CD8-positive, alpha-beta memory T cell (primary cell): ENCODE measurements at regions not wholly inside any gene's neighbourhood (a gene's known extent, or its start where the extent isn't known, plus 50 kb on each side); places are given as distances from the start of the nearest gene placed in this dataset.

ENCODE experiments used
- CTCF ChIA-PET: fragments of 350-600 bp; sonication (Branson Sonifier 250); formaldehyde crosslinking; loops from one replicate; lab custom pipeline; 2021; ENCODE audit warnings: antibody characterized with exemption; lab: Charles Lee
- POLR2A ChIA-PET: fragments of 350-600 bp; sonication (Branson Sonifier 250); formaldehyde crosslinking; loops from one replicate; lab custom pipeline; 2021; ENCODE audit warnings: antibody characterized with exemption; lab: Charles Lee
- DNase-seq, 5 donors: peaks; one replicate each; pipeline versions ENCODE4 v3.0.0 to v3.0.0-alpha.2; 2020 to 2022; ENCODE audit warnings: mixed read lengths in 1 of 5
- H3K27ac ChIP-seq: one replicate; pipeline ENCODE4 v1.7.0; 2013; ENCODE audit warnings: low read depth, mild to moderate bottlenecking, low read length, moderate library complexity
- H3K27me3 ChIP-seq: 2 replicates; pipeline ENCODE4 v1.7.0; 2013; ENCODE audit warnings: low read length, mild to moderate bottlenecking; ENCODE audit not compliant: insufficient read depth, poor library complexity, severe bottlenecking
- H3K36me3 ChIP-seq: 2 replicates; pipeline ENCODE4 v1.7.0; 2013; ENCODE audit warnings: mild to moderate bottlenecking, low read length, moderate library complexity; ENCODE audit not compliant: insufficient read depth
- H3K4me1 ChIP-seq: 2 replicates; pipeline ENCODE4 v1.7.0; 2013; ENCODE audit warnings: mild to moderate bottlenecking, low read length, moderate library complexity; ENCODE audit not compliant: insufficient read depth
- H3K4me3 ChIP-seq: 2 replicates; pipeline ENCODE4 v1.7.0; 2013; ENCODE audit warnings: mild to moderate bottlenecking, low read length
- H3K9me3 ChIP-seq: 2 replicates; pipeline ENCODE4 v1.7.0; 2013; ENCODE audit warnings: mild to moderate bottlenecking, low read length
- H3K27ac Mint-ChIP-seq, 8 donors: one replicate each; pipeline ENCODE4 v1.8.0; 2020 to 2021; ENCODE audit warnings: mixed read lengths in 8 of 8, mild to moderate bottlenecking in 6 of 8, inconsistent platforms in 3 of 8, moderate library complexity in 3 of 8
- H3K27me3 Mint-ChIP-seq, 2 donors: one replicate each; pipeline ENCODE4 v1.8.0; 2020 to 2021; ENCODE audit warnings: mixed read lengths in 2 of 2, mild to moderate bottlenecking in 1 of 2, moderate library complexity in 1 of 2
- H3K36me3 Mint-ChIP-seq, 3 donors: one replicate each; pipeline ENCODE4 v1.8.0; 2020 to 2021; ENCODE audit warnings: mixed read lengths in 3 of 3, inconsistent platforms in 1 of 3, mild to moderate bottlenecking in 1 of 3
- H3K4me1 Mint-ChIP-seq, 3 donors: one replicate each; pipeline ENCODE4 v1.8.0; 2020 to 2021; ENCODE audit warnings: mixed read lengths in 3 of 3, inconsistent platforms in 1 of 3, mild to moderate bottlenecking in 1 of 3
- H3K4me3 Mint-ChIP-seq, 7 donors: one replicate each; pipeline ENCODE4 v1.8.0; 2020 to 2021; ENCODE audit warnings: mixed read lengths in 7 of 7, mild to moderate bottlenecking in 6 of 7, moderate library complexity in 4 of 7, inconsistent platforms in 2 of 7
- H3K9me3 Mint-ChIP-seq, 5 donors: one replicate each; pipeline ENCODE4 v1.8.0; 2020 to 2022; ENCODE audit warnings: mixed read lengths in 5 of 5, mild to moderate bottlenecking in 3 of 5, moderate library complexity in 2 of 5, inconsistent platforms in 1 of 5

DNA sequence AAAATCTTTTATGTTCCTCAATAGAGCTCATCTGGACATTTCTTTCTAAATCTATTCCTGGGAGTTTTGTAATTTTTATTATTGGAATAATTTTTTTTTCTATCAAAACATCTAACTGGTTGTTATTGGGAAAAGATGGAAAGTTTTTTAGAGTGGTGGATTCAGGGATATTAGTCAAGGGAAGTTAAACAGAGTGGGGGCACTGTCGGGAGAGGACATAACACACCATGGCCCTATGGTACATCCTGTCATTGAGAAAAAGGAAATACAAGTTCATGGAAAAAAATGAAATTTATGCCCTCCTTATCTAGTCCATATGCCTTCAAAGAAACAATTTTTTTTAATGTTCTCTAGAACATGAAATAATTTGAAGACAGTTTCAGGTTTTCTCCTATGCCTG lies 96.3 kb upstream of the TSPAN5 start:
- Histone ChIP-seq H3K9me3 (no peaks in the 10 kb centered on the region), H3K4me3 (no peak overlapping the region), H3K27me3 (no peaks in the 10 kb centered on the region), H3K4me1 (no peaks in the 10 kb centered on the region), H3K27ac (no peak overlapping the region), H3K36me3 (no peaks in the 10 kb centered on the region)
- Mint-ChIP-seq H3K27ac (no peak overlapping the region), H3K27me3 (no peaks in the 10 kb centered on the region), H3K4me1 (peaks cover 0 to 1% (median 0%) of the 10 kb centered on the region in 3 donors), H3K36me3 (no peaks in the 10 kb centered on the region), H3K9me3 (no peaks in the 10 kb centered on the region), H3K4me3 (no peak overlapping the region)
- DNase-seq = no peak
- ChIA-PET POLR2A (no interaction called here), CTCF (no interaction called here)

- no peak overlapping the region for H3K4me3 Mint-ChIP-seq
- POLR2A ChIA-PET = no interaction called here
- H3K36me3 ChIP-seq = no peaks in the 10 kb centered on the region
- no peak overlapping the region for H3K27ac Mint-ChIP-seq
- H3K9me3 Mint-ChIP-seq = no peaks in the 10 kb centered on the region
- no peaks in the 10 kb centered on the region for H3K4me1 ChIP-seq
- H3K27ac ChIP-seq = no peak overlapping the region
- H3K36me3 Mint-ChIP-seq = no peaks in the 10 kb centered on the region
- CTCF ChIA-PET = no interaction called here
- H3K9me3 ChIP-seq = no peaks in the 10 kb centered on the region
- H3K4me1 Mint-ChIP-seq = no peaks in the 10 kb centered on the region
- H3K4me3 ChIP-seq = no peak overlapping the region
- peaks cover 0 to 2% of the 10 kb centered on the region in 2 donors for H3K27me3 Mint-ChIP-seq
- no peaks in the 10 kb centered on the region for H3K27me3 ChIP-seq
- DNase-seq = no peak
Measured at GRCh38 chr4:98749206-98749605, 90.8 kb upstream of the TSPAN5 start.

DNA sequence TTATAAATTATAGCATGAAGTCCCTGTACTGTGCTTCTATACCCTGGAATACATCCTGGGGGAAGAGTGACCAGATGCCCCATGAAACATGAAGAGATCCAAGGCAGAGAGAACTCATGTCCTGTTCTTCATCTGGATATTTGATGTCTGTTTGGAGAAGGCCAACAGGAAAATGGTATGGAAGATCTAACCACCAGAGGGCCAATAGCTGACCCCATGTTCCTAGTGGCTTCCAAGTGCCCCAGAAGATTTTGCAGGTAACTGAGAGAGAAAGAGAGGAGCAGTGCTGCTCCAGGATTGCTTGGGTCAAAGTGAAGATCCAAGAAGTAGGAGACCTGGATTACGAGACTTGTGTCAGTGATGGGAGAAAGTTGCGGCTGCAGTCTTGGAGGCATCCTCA lies 90.2 kb upstream of the TSPAN5 start:
- no peaks in the 10 kb centered on the region for H3K4me1 ChIP-seq
- no peak overlapping the region for H3K4me3 Mint-ChIP-seq
- peak overlapping the region in 1 of 8 donors; percentile 6 for H3K27ac Mint-ChIP-seq
- H3K9me3 Mint-ChIP-seq = no peaks in the 10 kb centered on the region
- H3K36me3 ChIP-seq = no peaks in the 10 kb centered on the region
- H3K36me3 Mint-ChIP-seq = no peaks in the 10 kb centered on the region
- H3K4me3 ChIP-seq = no peak overlapping the region
- no peaks in the 10 kb centered on the region for H3K27me3 ChIP-seq
- no peak overlapping the region for H3K27ac ChIP-seq
- POLR2A ChIA-PET = no interaction called here
- CTCF ChIA-PET = no interaction called here
- peaks cover 0 to 2% of the 10 kb centered on the region in 2 donors for H3K27me3 Mint-ChIP-seq
- DNase-seq = no peak
- H3K9me3 ChIP-seq = no peaks in the 10 kb centered on the region
- H3K4me1 Mint-ChIP-seq = no peaks in the 10 kb centered on the region

DNA sequence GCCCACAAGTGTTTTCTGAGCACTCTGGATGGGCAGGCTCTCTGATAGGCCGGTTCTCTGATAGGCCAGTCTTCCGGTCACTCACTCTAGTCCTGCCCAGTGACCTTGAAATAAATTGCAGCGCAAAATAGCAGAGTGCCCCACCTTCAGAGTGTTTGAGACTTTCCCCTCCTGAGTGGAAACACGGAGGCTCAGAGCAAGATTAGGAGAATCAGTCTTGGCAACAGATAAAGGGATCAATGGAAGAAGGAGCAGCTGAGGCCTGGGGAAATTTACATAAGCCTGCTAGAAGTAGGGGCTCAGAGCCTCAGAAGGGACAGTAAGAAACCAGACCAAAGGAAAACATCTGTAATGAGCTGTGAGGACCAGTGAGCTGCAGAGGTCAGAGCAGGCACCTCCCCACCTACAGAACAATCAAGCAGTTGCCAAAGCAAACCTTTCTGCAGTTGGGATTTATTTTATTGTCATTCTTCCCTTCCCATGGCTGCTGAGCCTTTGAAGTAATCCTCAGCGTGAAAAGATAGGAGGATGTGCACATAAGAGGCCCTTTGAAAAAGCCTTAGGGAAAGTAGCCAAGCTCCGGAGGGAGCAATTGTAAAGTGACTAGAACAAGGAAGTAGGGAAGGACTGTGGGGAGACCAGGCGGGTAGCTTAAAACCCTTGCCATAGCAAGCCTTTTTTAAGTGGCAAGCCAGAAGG lies 89.1 kb upstream of the TSPAN5 start:
- Histone ChIP-seq H3K4me3 (no peak overlapping the region), H3K9me3 (no peaks in the 10 kb centered on the region), H3K36me3 (no peaks in the 10 kb centered on the region), H3K27ac (no peak overlapping the region), H3K4me1 (no peaks in the 10 kb centered on the region), H3K27me3 (no peaks in the 10 kb centered on the region)
- ChIA-PET CTCF (no interaction called here), POLR2A (no interaction called here)
- Mint-ChIP-seq H3K4me3 (no peak overlapping the region), H3K4me1 (no peaks in the 10 kb centered on the region), H3K27me3 (peaks cover 0 to 2% of the 10 kb centered on the region in 2 donors), H3K9me3 (no peaks in the 10 kb centered on the region), H3K36me3 (no peaks in the 10 kb centered on the region), H3K27ac (no peak overlapping the region)
- no peak for DNase-seq

DNA sequence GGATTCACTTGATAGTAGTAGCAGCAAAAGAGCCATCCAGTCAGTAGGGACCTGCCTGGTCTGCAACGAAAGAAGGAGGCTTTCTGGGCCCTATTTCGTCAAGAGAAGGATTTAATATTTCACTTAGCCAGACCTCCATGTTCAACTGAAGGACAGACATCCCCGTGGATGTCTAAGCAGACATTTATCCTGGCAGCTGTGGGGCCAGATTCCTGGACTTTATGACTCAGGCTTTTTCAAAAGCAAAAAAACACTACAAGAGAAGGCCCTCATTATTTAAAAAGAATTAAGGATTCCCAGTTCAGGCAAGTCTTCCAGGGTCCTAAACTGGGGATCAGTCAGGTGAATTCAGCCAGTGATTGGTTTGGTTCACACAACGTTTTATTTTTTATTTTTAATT lies 88.5 kb upstream of the TSPAN5 start:
- H3K36me3 ChIP-seq = no peaks in the 10 kb centered on the region
- H3K9me3 Mint-ChIP-seq = no peaks in the 10 kb centered on the region
- no peaks in the 10 kb centered on the region for H3K36me3 Mint-ChIP-seq
- no peak overlapping the region for H3K27ac ChIP-seq
- POLR2A ChIA-PET = no interaction called here
- H3K27ac Mint-ChIP-seq = no peak overlapping the region
- no peak for DNase-seq
- H3K4me1 ChIP-seq = no peaks in the 10 kb centered on the region
- H3K4me3 ChIP-seq = no peak overlapping the region
- no peak overlapping the region for H3K4me3 Mint-ChIP-seq
- H3K27me3 Mint-ChIP-seq = peaks cover 0 to 2% of the 10 kb centered on the region in 2 donors
- H3K9me3 ChIP-seq = no peaks in the 10 kb centered on the region
- CTCF ChIA-PET = no interaction called here
- no peaks in the 10 kb centered on the region for H3K27me3 ChIP-seq
- no peaks in the 10 kb centered on the region for H3K4me1 Mint-ChIP-seq

GRCh38 chr4:98746530-98746929 lies 88.1 kb upstream of the TSPAN5 start:
- no peak overlapping the region for H3K27ac Mint-ChIP-seq
- H3K9me3 Mint-ChIP-seq = no peaks in the 10 kb centered on the region
- peaks cover 0 to 2% of the 10 kb centered on the region in 2 donors for H3K27me3 Mint-ChIP-seq
- Histone ChIP-seq H3K36me3 (no peaks in the 10 kb centered on the region), H3K4me1 (no peaks in the 10 kb centered on the region), H3K27me3 (no peaks in the 10 kb centered on the region), H3K27ac (no peak overlapping the region), H3K4me3 (no peak overlapping the region), H3K9me3 (no peaks in the 10 kb centered on the region)
- H3K4me3 Mint-ChIP-seq = no peak overlapping the region
- no peaks in the 10 kb centered on the region for H3K4me1 Mint-ChIP-seq
- no peak for DNase-seq
- POLR2A ChIA-PET = no interaction called here
- CTCF ChIA-PET = no interaction called here
- H3K36me3 Mint-ChIP-seq = no peaks in the 10 kb centered on the region

- Mint-ChIP-seq H3K4me1 (no peaks in the 10 kb centered on the region), H3K36me3 (no peaks in the 10 kb centered on the region), H3K4me3 (no peak overlapping the region), H3K9me3 (no peaks in the 10 kb centered on the region), H3K27me3 (peaks cover 0 to 2% of the 10 kb centered on the region in 2 donors), H3K27ac (no peak overlapping the region)
- no peaks in the 10 kb centered on the region for H3K36me3 ChIP-seq
- no peak for DNase-seq
- no peaks in the 10 kb centered on the region for H3K4me1 ChIP-seq
- no peak overlapping the region for H3K4me3 ChIP-seq
- no peaks in the 10 kb centered on the region for H3K27me3 ChIP-seq
- no peak overlapping the region for H3K27ac ChIP-seq
- CTCF ChIA-PET = no interaction called here
- POLR2A ChIA-PET = no interaction called here
- no peaks in the 10 kb centered on the region for H3K9me3 ChIP-seq
Measured at GRCh38 chr4:98745366-98745765, 87.0 kb upstream of the TSPAN5 start.

GRCh38 chr4:98744372-98745150 lies 86.2 kb upstream of the TSPAN5 start:
- DNase-seq = no peak
- no peak overlapping the region for H3K27ac Mint-ChIP-seq
- no peaks in the 10 kb centered on the region for H3K4me1 ChIP-seq
- CTCF ChIA-PET = interaction anchor here (1.2 kb wide), 1 partner anchor 16 kb away, joined by 3 read pairs; no protein-coding TSS in a partner anchor
- H3K36me3 Mint-ChIP-seq = no peaks in the 10 kb centered on the region
- no peak overlapping the region for H3K4me3 Mint-ChIP-seq
- no peaks in the 10 kb centered on the region for H3K4me1 Mint-ChIP-seq
- no peak overlapping the region for H3K27ac ChIP-seq
- H3K27me3 ChIP-seq = no peaks in the 10 kb centered on the region
- no peak overlapping the region for H3K4me3 ChIP-seq
- H3K9me3 ChIP-seq = no peaks in the 10 kb centered on the region
- POLR2A ChIA-PET = no interaction called here
- H3K36me3 ChIP-seq = no peaks in the 10 kb centered on the region
- H3K9me3 Mint-ChIP-seq = no peaks in the 10 kb centered on the region
- peaks cover 0 to 2% of the 10 kb centered on the region in 2 donors for H3K27me3 Mint-ChIP-seq
